Stomach (tissue), 8 donors: ENCODE measurements at regions not wholly inside any gene's neighbourhood (a gene's known extent, or its start where the extent isn't known, plus 50 kb on each side); places are given as distances from the start of the nearest gene placed in this dataset.
"Not testable (repeated sequence)": the region's sequence is repeated elsewhere in the genome, so short reads cannot be mapped to it uniquely, and the experiment has no call there.

Experiments
- DNase-seq, 2 donors: peaks; one replicate each; pipeline versions ENCODE4 v3.0.0 to v3.0.0-alpha.2; 2013 to 2019
- H3K27ac ChIP-seq, 5 donors: fragments of 200-600 bp in 4 of 5; sonication (generic) in 4 of 5; one replicate each; pipeline ENCODE4 v1.5.1; 2013 to 2019; ENCODE audit warnings: mild to moderate bottlenecking in 1 of 5, moderate library complexity in 1 of 5
- H3K27me3 ChIP-seq, 3 donors: fragments of 200-600 bp; sonication (generic); one replicate each; pipeline ENCODE4 v1.5.1; 2017 to 2019; ENCODE audit warnings: mixed run types in 1 of 3
- H3K36me3 ChIP-seq, 4 donors: fragments of 200-600 bp; sonication (generic); 1 replicate in 3 of 4; 2 replicates in 1 of 4; pipeline ENCODE4 v1.5.1; 2016 to 2019
- H3K4me1 ChIP-seq, 4 donors: fragments of 200-600 bp; sonication (generic); one replicate each; pipeline ENCODE4 v1.5.1; 2016 to 2019
- H3K4me3 ChIP-seq, 4 donors: fragments of 200-600 bp; sonication (generic) in 3 of 4; one replicate each; pipeline ENCODE4 v1.5.1; 2016 to 2019; ENCODE audit warnings: mild to moderate bottlenecking in 1 of 4
- H3K9me3 ChIP-seq, 4 donors: fragments of 200-600 bp; sonication (generic); one replicate each; pipeline ENCODE4 v1.5.1; 2016 to 2019
- CTCF ChIP-seq, 7 experiments: fragments of 450-650 bp in 4 of 7; fragments of 200-600 bp in 3 of 7; sonication (generic) in 3 of 7; IDR thresholded peaks; one replicate each; pipeline ENCODE4 v1.5.1; 2016 to 2019; ENCODE audit warnings: antibody characterized with exemption in 7 of 7, control low read depth in 2 of 7, mild to moderate bottlenecking in 1 of 7
- EP300 ChIP-seq: sonication (generic); formaldehyde crosslinking; IDR thresholded peaks from one replicate; pipeline ENCODE4 v1.6.1; 2017; ENCODE audit warnings: antibody characterized with exemption
- POLR2A ChIP-seq, 4 donors: fragments of 450-650 bp; IDR thresholded peaks; one replicate each; pipeline ENCODE4 v1.6.1; 2016; ENCODE audit warnings: antibody characterized with exemption in 4 of 4, control low read depth in 2 of 4, mild to moderate bottlenecking in 1 of 4, moderate library complexity in 1 of 4
- POLR2AphosphoS5 ChIP-seq, 3 donors: sonication (generic); formaldehyde crosslinking; IDR thresholded peaks; one replicate each; pipeline ENCODE4 v1.6.1; 2016; ENCODE audit warnings: antibody characterized with exemption in 3 of 3
- WGBS, 5 donors: extraction: QIAGEN DNeasy Blood & Tissue Kit in 3 of 5; methylation state at CpG; one replicate each; pipeline versions ENCODE4 v1.1.5 to v1.1.7; 2013 to 2018; 5-methylcytosine and 5-hydroxymethylcytosine counted together
- intact Hi-C: fragments of 100-400 bp; cut with DNase I; formaldehyde crosslinking; loops from one replicate; pipeline ENCODE4 v1.15.1; 2023; ENCODE audit warnings: low total_unique reads
- donor health status: healthy with polysubstance abuse.
- donor health status: Bipolar disorder and iron deficiency.
- donor health status: healthy.

- TF ChIP-seq POLR2AphosphoS5 (IDR thresholded peaks at IDR 0.05) (no peak), EP300 (no peak), POLR2A (IDR thresholded peaks at IDR 0.05) (no peak), CTCF (IDR thresholded peaks at IDR 0.05) (no peak)
- no peak overlapping the region for H3K27ac ChIP-seq
- no peaks in the 10 kb centered on the region for H3K27me3 ChIP-seq
- 91 to 96% (median 95%) methylated on average over 6 of the region's 6 CpGs for WGBS, 5 donors
- no peak for DNase-seq
- H3K4me1 ChIP-seq, result no peaks in the 10 kb centered on the region
- no peaks in the 10 kb centered on the region for H3K36me3 ChIP-seq
- intact Hi-C loops, result no loop called here
- peaks cover 0 to 20% (median 8%) of the 10 kb centered on the region in 4 donors for H3K9me3 ChIP-seq
- H3K4me3 ChIP-seq, result no peak overlapping the region
Observed at GRCh38 chr11:106553304-106553703, 465.0 kb downstream of the GUCY1A2 start.

GRCh38 chr11:106555566-106556250 lies 462.6 kb downstream of the GUCY1A2 start:
- 90 to 95% (median 94%) methylated on average over 13 of the region's 13 CpGs for WGBS, 5 donors
- intact Hi-C loops, H3K27me3 ChIP-seq: not testable (repeated sequence)

GRCh38 chr11:106565326-106565725 lies 452.9 kb downstream of the GUCY1A2 start:
- intact Hi-C loops, result no loop called here
- no peak for TF ChIP-seq EP300
- TF ChIP-seq POLR2AphosphoS5 (IDR thresholded peaks at IDR 0.05), result no peak
- TF ChIP-seq POLR2A (IDR thresholded peaks at IDR 0.05), result no peak
- no peak for TF ChIP-seq CTCF (IDR thresholded peaks at IDR 0.05)
- Histone ChIP-seq H3K27me3 (no peaks in the 10 kb centered on the region), H3K27ac (no peak overlapping the region), H3K4me3 (no peak overlapping the region), H3K4me1 (no peaks in the 10 kb centered on the region), H3K36me3 (no peaks in the 10 kb centered on the region), H3K9me3 (no peaks in the 10 kb centered on the region)
- 75 to 92% (median 85%) methylated on average over 2 of the region's 2 CpGs for WGBS, 5 donors
- no peak for DNase-seq

More at GRCh38 chr11:106555566-106556250, 462.6 kb downstream of the GUCY1A2 start:
- H3K36me3 ChIP-seq, H3K4me3 ChIP-seq, H3K27ac ChIP-seq, H3K4me1 ChIP-seq, DNase-seq: not testable (repeated sequence)
- H3K9me3 ChIP-seq, result peaks cover 0 to 20% (median 8%) of the 10 kb centered on the region in 4 donors

- Histone ChIP-seq H3K4me3 (no peak overlapping the region), H3K36me3 (no peaks in the 10 kb centered on the region), H3K27ac (no peak overlapping the region), H3K27me3 (no peaks in the 10 kb centered on the region), H3K4me1 (no peaks in the 10 kb centered on the region), H3K9me3 (peaks cover 0 to 6% (median 2%) of the 10 kb centered on the region in 4 donors)
- intact Hi-C loops, result no loop called here
- no peak for TF ChIP-seq CTCF (IDR thresholded peaks at IDR 0.05)
- no peak for TF ChIP-seq POLR2AphosphoS5 (IDR thresholded peaks at IDR 0.05)
- no peak for TF ChIP-seq EP300
- no peak for TF ChIP-seq POLR2A (IDR thresholded peaks at IDR 0.05)
- DNase-seq, result no peak
- WGBS, 5 donors, result 94 to 97% (median 96%) methylated on average over 3 of the region's 3 CpGs
Observed at GRCh38 chr11:106568632-106569031, 449.6 kb downstream of the GUCY1A2 start.

GRCh38 chr11:106577384-106577783 lies 440.9 kb downstream of the GUCY1A2 start:
- H3K27ac ChIP-seq, H3K27me3 ChIP-seq, H3K4me3 ChIP-seq, intact Hi-C loops, DNase-seq, H3K36me3 ChIP-seq, H3K4me1 ChIP-seq: not testable (repeated sequence)
- WGBS, 5 donors, result 83 to 100% (median 91%) methylated on average over 5 of the region's 5 CpGs
- H3K9me3 ChIP-seq, result peaks cover 0 to 18% (median 7%) of the 10 kb centered on the region in 4 donors
